IMR-90 (cell line): ENCODE measurements at regions not wholly inside any gene's neighbourhood (a gene's known extent, or its start where the extent isn't known, plus 50 kb on each side); places are given as distances from the start of the nearest gene placed in this dataset.
"Not testable (repeated sequence)": the region's sequence is repeated elsewhere in the genome, so short reads cannot be mapped to it uniquely, and the experiment has no call there.

Experiments used
- ATAC-seq: fragments of 200-7000 bp; cut with Tn5 transposase; 2 replicates; pipeline ENCODE4 v1.9.1; 2020; ENCODE audit warnings: low read depth, mild to moderate bottlenecking, moderate library complexity
- BruUV-seq: library from RNA; stranded (reverse); fragments of 400-500 nt; replicated peaks from 2 replicates; lab custom pipeline; 2021; lab: Mats Ljungman, UMichigan
- CTCF ChIA-PET: fragments of 300-600 bp; formaldehyde crosslinking; extraction: SDS; loops from one replicate; lab custom pipeline; 2021; ENCODE audit warnings: antibody characterized with exemption; lab: Yijun Ruan, JAX
- POLR2A ChIA-PET: fragments of 300-600 bp; sonication (Branson Sonifier 250); formaldehyde crosslinking; loops from one replicate; lab custom pipeline; 2022; ENCODE audit warnings: antibody characterized with exemption; ENCODE audit not compliant: unreplicated experiment; lab: Charles Lee
- DNase-seq: peaks from one replicate; pipeline ENCODE4 v3.0.0; 2013
- H2AFZ ChIP-seq: replicated peaks from 2 replicates; pipeline ENCODE3; 2013; ENCODE audit warnings: low read length, mild to moderate bottlenecking; ENCODE audit not compliant: poor library complexity
- H2AK5ac ChIP-seq: 2 replicates; pipeline ENCODE4 v1.6.1; 2013; ENCODE audit warnings: low read depth, low read length, inconsistent platforms
- H2AK9ac ChIP-seq: replicated peaks from 2 replicates; pipeline ENCODE3; 2013; ENCODE audit warnings: mild to moderate bottlenecking, low read depth, low read length, moderate library complexity; ENCODE audit not compliant: poor library complexity
- H2BK120ac ChIP-seq: 2 replicates; pipeline ENCODE4 v1.6.1; 2013; ENCODE audit warnings: low read depth, low read length, inconsistent platforms
- H2BK15ac ChIP-seq: 3 replicates; pipeline ENCODE4 v1.6.1; 2013; ENCODE audit warnings: low read depth, low read length, inconsistent platforms
- H2BK20ac ChIP-seq: 2 replicates; pipeline ENCODE4 v1.6.1; 2013; ENCODE audit warnings: low read depth, mild to moderate bottlenecking, inconsistent platforms, low read length, moderate library complexity
- H2BK5ac ChIP-seq: 2 replicates; pipeline ENCODE4 v1.6.1; 2013; ENCODE audit warnings: mild to moderate bottlenecking, low read depth, low read length, inconsistent platforms; ENCODE audit not compliant: poor library complexity, severe bottlenecking
- H3K14ac ChIP-seq: replicated peaks from 2 replicates; pipeline ENCODE4 v1.6.1; 2013; ENCODE audit warnings: low read depth, low read length, inconsistent platforms
- H3K18ac ChIP-seq: 2 replicates; pipeline ENCODE4 v1.6.1; 2013; ENCODE audit warnings: low read depth, low read length, control low read depth
- H3K23ac ChIP-seq: 2 replicates; pipeline ENCODE4 v1.6.1; 2013; ENCODE audit warnings: low read depth, low read length, inconsistent platforms
- H3K27ac ChIP-seq: 2 replicates; pipeline ENCODE4 v1.5.1; 2013; ENCODE audit warnings: mild to moderate bottlenecking, control low read depth, low read length; ENCODE audit not compliant: insufficient read depth
- H3K27me3 ChIP-seq: 2 replicates; pipeline ENCODE4 v1.6.1; 2013; ENCODE audit warnings: low read length; ENCODE audit not compliant: control insufficient read depth, insufficient read depth
- H3K36me3 ChIP-seq: 2 replicates; pipeline ENCODE4 v1.6.1; 2013; ENCODE audit warnings: low read length, mixed read lengths; ENCODE audit not compliant: control insufficient read depth, insufficient read depth
- H3K4ac ChIP-seq: 2 replicates; pipeline ENCODE4 v1.6.1; 2013; ENCODE audit warnings: low read depth, low read length, inconsistent platforms
- H3K4me1 ChIP-seq: 2 replicates; pipeline ENCODE4 v1.6.1; 2013; ENCODE audit warnings: low read length, mixed read lengths; ENCODE audit not compliant: control insufficient read depth, insufficient read depth
- H3K4me2 ChIP-seq: 2 replicates; pipeline ENCODE4 v1.6.1; 2013; ENCODE audit warnings: low read depth, mild to moderate bottlenecking, control low read depth, low read length, moderate library complexity
- H3K4me3 ChIP-seq: 2 replicates; pipeline ENCODE4 v1.5.1; 2013; ENCODE audit warnings: low read depth, mild to moderate bottlenecking, control low read depth, low read length, moderate library complexity; ENCODE audit not compliant: insufficient read depth
- H3K56ac ChIP-seq: 2 replicates; pipeline ENCODE4 v1.6.1; 2013; ENCODE audit warnings: low read length, inconsistent platforms; ENCODE audit not compliant: insufficient read depth; ENCODE audit errors: extremely low read depth
- H3K79me1 ChIP-seq, 2 experiments: 2 replicates each; pipeline ENCODE4 v1.6.1; 2013; ENCODE audit warnings: low read length in 2 of 2, inconsistent platforms in 1 of 2, low read depth in 1 of 2
- H3K9ac ChIP-seq: 2 replicates; pipeline ENCODE4 v1.6.1; 2013; ENCODE audit warnings: low read depth, low read length, control low read depth
- H3K9me1 ChIP-seq: 2 replicates; pipeline ENCODE4 v1.6.1; 2013; ENCODE audit warnings: low read length, inconsistent platforms; ENCODE audit not compliant: insufficient read depth
- H3K9me3 ChIP-seq: 2 replicates; pipeline ENCODE4 v1.6.1; 2013; ENCODE audit warnings: low read length; ENCODE audit not compliant: control insufficient read depth, insufficient read depth
- H4K20me1 ChIP-seq: 2 replicates; pipeline ENCODE4 v1.6.1; 2013; ENCODE audit warnings: low read length, inconsistent platforms; ENCODE audit not compliant: insufficient read depth
- H4K5ac ChIP-seq: 2 replicates; pipeline ENCODE4 v1.6.1; 2013; ENCODE audit warnings: mild to moderate bottlenecking, low read depth, low read length, control low read depth
- H4K8ac ChIP-seq, 2 experiments: 2 replicates each; pipeline ENCODE4 v1.6.1; 2013; ENCODE audit warnings: low read depth in 2 of 2, low read length in 2 of 2, control low read depth in 1 of 2, inconsistent platforms in 1 of 2
- H4K91ac ChIP-seq: 2 replicates; pipeline ENCODE4 v1.6.1; 2013; ENCODE audit warnings: low read depth, low read length, inconsistent platforms; ENCODE audit not compliant: insufficient read depth
- WGBS, 2 experiments: methylation state at CpG; one replicate each; pipeline versions ENCODE4 v1.1.5 to v1.1.7; 2013; ENCODE audit warnings: missing lambda C conversion rate in 2 of 2; ENCODE audit not compliant: insufficient read length in 1 of 2; ENCODE audit errors: extremely low coverage in 2 of 2; 5-methylcytosine and 5-hydroxymethylcytosine counted together
- dilution Hi-C: fragments of 300-500 bp; cut with HindIII; formaldehyde crosslinking; loops from one replicate; pipeline ENCODE4 v1.14.3; 2018; ENCODE audit warnings: low sequenced_read_pairs; ENCODE audit not compliant: unreplicated experiment
- in situ Hi-C: fragments of 300-500 bp; cut with MboI; formaldehyde crosslinking; loops from 3 replicates; pipeline ENCODE4 v1.14.3; 2019; ENCODE audit warnings: low sequenced_read_pairs, inconsistent platforms, mixed read lengths
- intact Hi-C: fragments of 100-400 bp; cut with micrococcal nuclease; formaldehyde crosslinking; loops from 2 replicates; pipeline ENCODE4 v1.10.0; 2022

GRCh38 chr21:17127395-17127794 lies 385.4 kb upstream of the CXADR start:
- H2BK120ac ChIP-seq, H3K79me1 ChIP-seq, H2AFZ ChIP-seq, H3K9me3 ChIP-seq, H3K23ac ChIP-seq, in situ Hi-C loops, H3K27ac ChIP-seq, H2BK5ac ChIP-seq, H4K91ac ChIP-seq, H4K5ac ChIP-seq, H2AK9ac ChIP-seq, H3K14ac ChIP-seq, CTCF ChIA-PET, H2BK20ac ChIP-seq, H3K18ac ChIP-seq, H2AK5ac ChIP-seq, H3K4ac ChIP-seq, H2BK15ac ChIP-seq, intact Hi-C loops, H4K20me1 ChIP-seq, H3K4me2 ChIP-seq, H3K56ac ChIP-seq, H3K4me1 ChIP-seq, ATAC-seq, POLR2A ChIA-PET, DNase-seq, dilution Hi-C loops, H3K4me3 ChIP-seq, H3K9ac ChIP-seq, BruUV-seq, H3K27me3 ChIP-seq, H3K9me1 ChIP-seq, H4K8ac ChIP-seq, H3K36me3 ChIP-seq: not testable (repeated sequence)
- WGBS, 2 experiments: no CpG with 5 or more reads among the region's 2 CpGs
